Activated CD4-positive, CD25-positive, alpha-beta regulatory T cell treated with anti-CD3 and anti-CD28 coated beads, Interleukin-2, amount 50 U/mL, for 24 hours (primary cell): ENCODE measurements at regions not wholly inside any gene's neighbourhood (a gene's known extent, or its start where the extent isn't known, plus 50 kb on each side); places are given as distances from the start of the nearest gene placed in this dataset.
"Not testable (repeated sequence)": the region's sequence is repeated elsewhere in the genome, so short reads cannot be mapped to it uniquely, and the experiment has no call there.

Experiments
- ATAC-seq, 2 donors: fragments of 150-1000 bp; cut with Tn5 transposase; one replicate each; pipeline ENCODE4 v1.10.0; 2021; ENCODE audit warnings: mild to moderate bottlenecking in 1 of 2, moderate library complexity in 1 of 2

DNA sequence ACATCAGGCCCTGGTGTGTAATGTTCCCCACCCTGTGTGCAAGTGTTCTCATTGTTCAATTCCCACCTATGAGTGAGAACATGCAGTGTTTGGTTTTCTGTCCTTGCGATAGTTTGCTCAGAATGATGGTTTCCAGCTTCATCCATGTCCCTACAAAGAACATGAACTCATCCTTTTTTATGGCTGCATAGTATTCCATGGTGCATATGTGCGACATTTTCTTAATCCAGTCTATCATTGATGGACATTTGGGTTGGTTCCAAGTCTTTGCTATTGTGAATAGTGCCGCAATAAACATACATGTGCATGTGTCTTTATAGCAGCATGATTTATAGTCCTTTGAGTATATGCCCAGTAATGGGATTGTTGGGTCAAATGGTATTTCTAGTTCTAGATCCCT lies 60.5 kb upstream of the PSME4 start:
- not testable (repeated sequence) for ATAC-seq

DNA sequence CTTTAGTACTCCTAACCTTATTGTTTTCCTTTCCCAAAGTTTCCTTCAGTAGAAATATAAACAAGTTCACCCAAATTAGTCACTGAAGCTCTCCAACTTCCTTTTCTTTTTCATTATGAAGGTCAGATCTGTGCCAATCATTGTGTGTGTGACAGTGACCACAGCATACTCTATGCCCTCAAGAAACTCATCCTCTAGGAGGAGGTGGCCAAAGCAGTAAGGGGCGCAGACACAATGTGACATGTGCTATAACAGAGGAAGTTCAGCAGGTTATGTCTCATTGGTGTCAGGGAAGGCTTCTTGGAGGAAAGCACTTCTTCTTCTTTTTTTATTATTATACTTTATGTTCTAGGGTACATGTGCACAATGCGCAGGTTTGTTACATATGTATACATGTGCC lies 60.0 kb upstream of the PSME4 start:
- ATAC-seq = no peak

DNA sequence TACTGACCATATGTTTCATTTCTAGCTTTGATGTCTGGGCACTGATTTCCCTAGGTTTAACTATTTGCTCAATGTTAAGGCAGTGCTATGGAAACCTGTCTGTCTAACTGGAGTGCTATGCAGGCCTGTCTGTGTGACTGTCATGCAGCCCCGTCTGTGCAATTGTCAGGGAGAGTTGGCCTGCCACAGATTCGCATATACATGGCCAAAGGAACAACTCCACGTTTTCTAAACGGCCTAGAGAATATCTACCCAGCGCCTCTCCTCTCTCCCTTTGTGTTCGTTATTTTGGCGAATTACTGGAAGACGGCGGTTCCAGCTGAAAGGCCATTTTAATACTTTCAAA lies 59.6 kb upstream of the PSME4 start:
- ATAC-seq = no peak

DNA sequence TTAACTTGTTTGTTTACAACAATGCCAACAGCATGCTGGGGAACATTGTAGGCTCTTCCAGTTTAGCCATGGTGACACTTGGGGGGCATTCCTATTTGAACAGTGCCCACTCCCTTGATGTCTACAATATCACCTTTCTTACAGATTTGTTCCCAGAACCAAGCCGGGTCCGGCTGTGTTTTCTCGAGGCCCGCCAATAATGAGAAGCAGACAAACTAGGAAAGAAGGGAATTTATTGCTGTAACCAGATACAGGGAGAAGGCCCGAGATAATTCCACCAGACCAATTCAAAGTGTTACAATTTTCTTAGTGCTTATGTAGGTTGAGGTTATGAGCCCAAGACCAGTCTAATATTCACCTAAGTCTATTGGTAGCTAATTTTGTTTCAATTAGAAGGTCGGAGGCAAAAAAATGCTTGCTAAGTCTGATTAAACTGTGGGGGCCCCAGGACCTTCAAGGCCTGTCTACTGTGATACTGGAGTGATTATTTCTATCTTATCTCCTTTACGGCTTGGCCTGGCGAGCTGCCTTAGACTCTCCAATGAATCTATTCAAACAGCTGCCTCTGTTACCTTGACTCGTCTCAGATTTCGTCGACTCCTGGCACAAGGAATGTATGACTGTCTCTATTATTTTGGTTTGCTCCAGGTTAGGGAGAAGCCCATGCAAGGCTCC lies 59.1 kb upstream of the PSME4 start:
- ATAC-seq = no peak

- ATAC-seq = peak in 1 of 2 donors; percentile 41
Measured at GRCh38 chr2:54025463-54026075, 54.8 kb upstream of the PSME4 start.

DNA sequence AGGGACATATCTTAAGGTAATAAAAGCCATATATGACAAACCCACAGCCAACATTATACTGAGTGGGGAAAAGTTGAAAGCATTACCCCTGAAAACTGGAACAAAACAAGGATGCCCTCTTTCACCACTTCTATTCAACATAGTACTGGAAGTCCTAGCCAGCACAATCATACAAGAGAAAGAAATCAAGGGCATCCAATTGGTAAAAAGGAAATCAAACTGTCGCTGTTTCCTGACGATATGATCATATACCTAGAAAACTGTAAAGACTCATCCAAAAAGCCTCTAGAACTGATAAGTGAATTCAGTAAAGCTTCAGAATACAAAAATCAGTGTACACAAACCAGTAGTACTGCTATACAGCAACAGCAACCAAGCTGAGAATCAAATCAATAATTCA lies 53.8 kb upstream of the PSME4 start:
- ATAC-seq = no peak

GRCh38 chr2:54021702-54022101 lies 50.9 kb upstream of the PSME4 start:
- ATAC-seq = no peak

DNA sequence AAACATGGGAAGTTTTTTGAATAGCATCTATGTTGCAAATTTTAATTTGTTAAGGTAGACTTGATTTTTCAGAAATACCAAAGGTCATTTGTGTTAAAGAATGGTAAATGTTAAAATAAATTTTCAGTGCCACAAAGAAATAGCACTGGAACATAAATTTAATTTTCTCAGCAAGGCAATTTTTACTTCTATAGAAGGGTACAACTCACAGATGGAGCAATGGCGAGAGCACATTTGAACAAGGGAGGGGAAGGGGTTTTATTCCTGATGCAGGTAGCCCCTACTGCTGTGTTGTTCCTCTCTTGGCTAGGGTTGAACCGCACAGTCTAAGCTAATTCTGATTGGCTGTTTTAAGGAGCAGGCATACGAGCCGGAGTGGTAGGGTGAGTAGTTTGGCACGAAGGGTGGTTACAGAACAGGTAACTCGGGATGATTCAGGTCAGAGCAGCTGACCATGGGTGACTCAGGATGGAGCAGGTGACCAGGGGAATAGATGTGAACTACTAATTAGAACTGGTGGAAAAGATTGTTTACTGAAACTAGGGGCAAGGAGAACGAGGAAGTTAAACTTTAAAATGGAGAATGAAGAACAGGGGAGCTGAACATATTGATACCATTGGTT lies 50.1 kb upstream of the PSME4 start:
- ATAC-seq = no peak
